Chondrocyte (in vitro differentiated cells): ENCODE measurements at regions not wholly inside any gene's neighbourhood (a gene's known extent, or its start where the extent isn't known, plus 50 kb on each side); places are given as distances from the start of the nearest gene placed in this dataset.

ENCODE experiments used
- DNase-seq: peaks from one replicate; pipeline ENCODE4 v3.0.0; 2021; ENCODE audit warnings: mixed read lengths, low spot score
- H3K27ac Mint-ChIP-seq: one replicate; pipeline ENCODE4 v1.8.0; 2021; ENCODE audit warnings: mild to moderate bottlenecking, moderate library complexity, mixed read lengths; ENCODE audit not compliant: unreplicated experiment
- H3K27me3 Mint-ChIP-seq: 2 replicates; pipeline ENCODE4 v1.8.0; 2021; ENCODE audit warnings: low read depth, mixed read lengths
- H3K36me3 Mint-ChIP-seq: 2 replicates; pipeline ENCODE4 v1.8.0; 2021; ENCODE audit warnings: low read depth, mixed read lengths
- H3K4me1 Mint-ChIP-seq: 2 replicates; pipeline ENCODE4 v1.8.0; 2021; ENCODE audit warnings: low read depth, mild to moderate bottlenecking, mixed read lengths
- H3K4me3 Mint-ChIP-seq: one replicate; pipeline ENCODE4 v1.8.0; 2021; ENCODE audit warnings: mild to moderate bottlenecking, moderate library complexity, mixed read lengths; ENCODE audit not compliant: unreplicated experiment
- H3K9me3 Mint-ChIP-seq: 2 replicates; pipeline ENCODE4 v1.8.0; 2021; ENCODE audit warnings: low read depth, mixed read lengths
- TF ChIP-seq, protein P1 (sequence below): fragments of 200-600 bp; sonication (generic); IDR thresholded peaks from 2 replicates; pipeline ENCODE4 v1.5.0; 2021; ENCODE audit warnings: antibody characterized with exemption, mild to moderate bottlenecking, moderate library complexity

DNA sequence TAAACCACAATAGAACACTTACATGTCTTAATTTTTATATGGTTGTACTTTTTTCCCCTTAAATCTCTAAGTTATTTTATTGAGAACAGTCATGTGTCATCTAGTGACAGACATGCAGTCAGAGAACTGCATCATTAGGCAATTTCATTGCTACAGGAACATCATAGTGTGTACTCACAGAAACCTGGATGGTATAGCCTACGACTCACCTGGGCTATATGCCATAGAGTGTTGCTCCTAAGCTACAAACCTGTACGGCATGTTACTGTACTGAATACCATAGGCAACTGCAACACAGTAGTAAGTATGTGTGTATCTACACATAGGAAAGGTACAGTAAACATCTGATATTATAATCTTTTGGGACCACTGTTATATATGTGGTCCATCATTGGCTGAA, 557.6 kb downstream of the PRKD1 start:
- Mint-ChIP-seq H3K4me1 (no peaks in the 10 kb centered on the region), H3K9me3 (peaks cover 9% of the 10 kb centered on the region), H3K4me3 (no peak overlapping the region), H3K36me3 (no peaks in the 10 kb centered on the region), H3K27ac (no peak overlapping the region), H3K27me3 (no peaks in the 10 kb centered on the region)
- TF ChIP-seq, protein P1, sequence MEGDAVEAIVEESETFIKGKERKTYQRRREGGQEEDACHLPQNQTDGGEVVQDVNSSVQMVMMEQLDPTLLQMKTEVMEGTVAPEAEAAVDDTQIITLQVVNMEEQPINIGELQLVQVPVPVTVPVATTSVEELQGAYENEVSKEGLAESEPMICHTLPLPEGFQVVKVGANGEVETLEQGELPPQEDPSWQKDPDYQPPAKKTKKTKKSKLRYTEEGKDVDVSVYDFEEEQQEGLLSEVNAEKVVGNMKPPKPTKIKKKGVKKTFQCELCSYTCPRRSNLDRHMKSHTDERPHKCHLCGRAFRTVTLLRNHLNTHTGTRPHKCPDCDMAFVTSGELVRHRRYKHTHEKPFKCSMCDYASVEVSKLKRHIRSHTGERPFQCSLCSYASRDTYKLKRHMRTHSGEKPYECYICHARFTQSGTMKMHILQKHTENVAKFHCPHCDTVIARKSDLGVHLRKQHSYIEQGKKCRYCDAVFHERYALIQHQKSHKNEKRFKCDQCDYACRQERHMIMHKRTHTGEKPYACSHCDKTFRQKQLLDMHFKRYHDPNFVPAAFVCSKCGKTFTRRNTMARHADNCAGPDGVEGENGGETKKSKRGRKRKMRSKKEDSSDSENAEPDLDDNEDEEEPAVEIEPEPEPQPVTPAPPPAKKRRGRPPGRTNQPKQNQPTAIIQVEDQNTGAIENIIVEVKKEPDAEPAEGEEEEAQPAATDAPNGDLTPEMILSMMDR, result no peak
- no peak for DNase-seq

DNA sequence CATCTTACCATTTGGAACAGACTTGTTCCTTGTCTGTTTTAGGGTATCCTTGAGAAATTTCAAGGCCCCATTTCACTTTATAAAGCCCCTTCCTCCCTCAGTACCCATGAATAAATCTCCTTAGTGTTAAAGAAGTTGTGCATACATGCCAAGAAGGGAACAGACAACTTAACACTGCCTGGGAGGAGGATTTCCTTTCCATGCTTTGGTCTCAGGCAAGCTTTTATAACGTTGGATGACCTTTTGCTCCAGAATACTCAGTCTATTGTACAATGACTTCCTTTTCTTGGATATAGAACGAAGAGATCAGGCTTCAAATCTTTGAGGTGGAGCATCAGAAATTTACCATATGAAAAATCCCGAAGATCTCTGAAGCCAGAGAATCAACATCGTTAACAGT, 551.4 kb downstream of the PRKD1 start:
- no peak overlapping the region for H3K27ac Mint-ChIP-seq
- TF ChIP-seq, protein P1, result no peak
- no peaks in the 10 kb centered on the region for H3K27me3 Mint-ChIP-seq
- no peak overlapping the region for H3K4me3 Mint-ChIP-seq
- no peaks in the 10 kb centered on the region for H3K4me1 Mint-ChIP-seq
- no peaks in the 10 kb centered on the region for H3K36me3 Mint-ChIP-seq
- H3K9me3 Mint-ChIP-seq, result no peaks in the 10 kb centered on the region
- no peak for DNase-seq

DNA sequence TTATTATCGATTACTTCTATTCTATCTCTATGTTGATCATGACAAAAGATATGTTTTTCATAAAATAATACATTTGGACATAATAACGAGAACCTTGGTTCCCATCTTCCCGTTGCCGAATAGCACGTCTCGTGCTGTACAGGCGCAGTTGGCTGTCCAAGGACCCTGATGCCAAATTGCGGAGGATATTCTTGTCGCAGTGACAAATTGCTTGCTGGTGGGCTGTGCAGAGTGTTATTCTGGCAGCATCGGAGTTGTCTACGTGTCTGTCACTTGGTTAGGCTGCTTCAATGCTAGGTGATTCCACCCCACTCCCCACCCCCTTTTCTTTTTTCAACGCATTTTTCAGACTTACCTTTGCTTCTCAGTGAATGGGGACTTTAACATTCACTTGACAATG, 546.8 kb downstream of the PRKD1 start:
- TF ChIP-seq, protein P1, result no peak
- no peaks in the 10 kb centered on the region for H3K27me3 Mint-ChIP-seq
- no peak overlapping the region for H3K27ac Mint-ChIP-seq
- no peak overlapping the region for H3K4me3 Mint-ChIP-seq
- H3K4me1 Mint-ChIP-seq, result no peaks in the 10 kb centered on the region
- no peak for DNase-seq
- H3K9me3 Mint-ChIP-seq, result no peaks in the 10 kb centered on the region
- no peaks in the 10 kb centered on the region for H3K36me3 Mint-ChIP-seq

DNA sequence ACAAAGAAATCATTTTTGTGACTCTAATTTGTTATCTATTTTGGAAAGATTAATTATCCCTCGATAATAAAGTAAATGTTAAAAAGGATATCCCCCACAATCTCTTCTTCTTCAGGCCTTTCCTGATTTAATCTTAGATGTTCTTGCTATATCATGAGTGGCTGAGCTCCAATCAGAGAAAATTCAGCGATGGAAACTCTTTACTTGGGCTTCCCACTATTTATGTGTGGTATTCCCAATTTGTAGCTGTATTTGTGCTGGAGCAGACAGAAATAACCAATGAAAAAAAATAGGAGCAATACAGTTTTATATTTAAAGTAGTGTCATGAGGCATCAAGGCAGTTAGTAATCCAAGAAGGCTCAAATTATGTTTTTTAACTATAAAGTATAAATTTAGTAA, 539.1 kb downstream of the PRKD1 start:
- H3K4me3 Mint-ChIP-seq, result no peak overlapping the region
- DNase-seq, result no peak
- H3K9me3 Mint-ChIP-seq, result no peaks in the 10 kb centered on the region
- H3K4me1 Mint-ChIP-seq, result no peaks in the 10 kb centered on the region
- H3K36me3 Mint-ChIP-seq, result no peaks in the 10 kb centered on the region
- H3K27me3 Mint-ChIP-seq, result no peaks in the 10 kb centered on the region
- TF ChIP-seq, protein P1, result no peak
- no peak overlapping the region for H3K27ac Mint-ChIP-seq

DNA sequence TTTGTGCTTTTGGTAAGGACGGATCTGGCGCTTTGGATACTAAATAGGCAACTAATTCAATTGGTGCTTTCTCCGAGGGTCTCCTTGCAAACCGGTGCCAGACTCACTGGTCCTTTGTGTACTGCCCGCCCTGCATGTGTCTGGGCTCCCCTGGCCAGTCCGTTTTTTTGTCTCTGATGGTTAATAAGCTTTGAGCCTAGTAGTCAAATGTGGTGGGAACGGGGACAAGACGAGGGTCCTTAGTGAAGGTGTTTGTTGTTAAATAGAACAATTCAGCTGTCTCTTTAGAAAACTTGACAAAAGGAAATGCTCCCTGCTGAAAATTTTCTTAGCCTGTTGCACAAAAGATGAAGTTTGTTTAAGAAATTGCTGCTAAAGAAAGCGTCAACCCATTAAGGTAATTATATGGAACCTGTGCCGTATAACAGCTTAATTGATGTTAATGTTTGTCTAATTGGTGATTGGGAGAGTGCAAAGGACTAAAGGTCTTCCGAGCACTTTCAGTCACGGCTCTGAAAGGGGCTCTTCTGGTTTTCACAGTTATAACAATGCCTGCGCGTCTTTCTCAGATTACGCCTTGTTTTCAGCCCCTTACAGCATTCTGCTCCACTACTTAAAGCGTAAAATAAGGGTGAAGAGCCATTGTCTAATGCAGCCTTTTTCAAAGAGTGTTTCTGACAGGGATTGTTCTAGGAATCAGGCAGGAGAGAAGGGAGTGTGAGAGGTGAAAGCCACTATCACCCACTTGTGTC, 537.4 kb downstream of the PRKD1 start:
- no peaks in the 10 kb centered on the region for H3K36me3 Mint-ChIP-seq
- no peak for DNase-seq
- no peak overlapping the region for H3K27ac Mint-ChIP-seq
- no peaks in the 10 kb centered on the region for H3K9me3 Mint-ChIP-seq
- H3K27me3 Mint-ChIP-seq, result no peaks in the 10 kb centered on the region
- H3K4me1 Mint-ChIP-seq, result no peaks in the 10 kb centered on the region
- no peak overlapping the region for H3K4me3 Mint-ChIP-seq
- TF ChIP-seq, protein P1, result no peak
